HG03439 (cell line): ENCODE measurements at regions not wholly inside any gene's neighbourhood (a gene's known extent, or its start where the extent isn't known, plus 50 kb on each side); places are given as distances from the start of the nearest gene placed in this dataset.

ENCODE experiments used
- ATAC-seq: cut with Tn5 transposase; IDR thresholded peaks from one replicate; pipeline ENCODE4 v1.9.1; 2021; ENCODE audit warnings: mild to moderate bottlenecking, moderate library complexity; ENCODE audit not compliant: unreplicated experiment

DNA sequence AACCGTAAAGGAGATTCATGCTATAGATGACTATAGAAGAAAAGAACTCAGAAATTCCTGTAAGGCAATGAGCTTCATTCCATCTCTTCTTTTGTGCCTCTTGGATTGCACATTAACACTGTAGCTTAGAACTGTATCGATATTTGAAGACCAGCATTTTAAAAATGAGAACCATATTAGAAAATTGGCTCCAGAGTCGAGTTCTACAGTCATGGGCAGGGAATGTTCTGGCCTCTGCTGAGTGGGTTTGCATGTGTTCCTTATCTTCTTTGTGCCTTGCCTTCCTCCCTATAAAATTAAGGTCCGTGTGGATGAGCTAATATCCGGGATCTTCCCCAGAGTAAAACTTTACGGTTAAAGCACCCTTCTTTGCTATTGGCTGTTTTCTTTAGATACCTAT lies 77.4 kb upstream of the PLCL2 start:
- no peak for ATAC-seq

DNA sequence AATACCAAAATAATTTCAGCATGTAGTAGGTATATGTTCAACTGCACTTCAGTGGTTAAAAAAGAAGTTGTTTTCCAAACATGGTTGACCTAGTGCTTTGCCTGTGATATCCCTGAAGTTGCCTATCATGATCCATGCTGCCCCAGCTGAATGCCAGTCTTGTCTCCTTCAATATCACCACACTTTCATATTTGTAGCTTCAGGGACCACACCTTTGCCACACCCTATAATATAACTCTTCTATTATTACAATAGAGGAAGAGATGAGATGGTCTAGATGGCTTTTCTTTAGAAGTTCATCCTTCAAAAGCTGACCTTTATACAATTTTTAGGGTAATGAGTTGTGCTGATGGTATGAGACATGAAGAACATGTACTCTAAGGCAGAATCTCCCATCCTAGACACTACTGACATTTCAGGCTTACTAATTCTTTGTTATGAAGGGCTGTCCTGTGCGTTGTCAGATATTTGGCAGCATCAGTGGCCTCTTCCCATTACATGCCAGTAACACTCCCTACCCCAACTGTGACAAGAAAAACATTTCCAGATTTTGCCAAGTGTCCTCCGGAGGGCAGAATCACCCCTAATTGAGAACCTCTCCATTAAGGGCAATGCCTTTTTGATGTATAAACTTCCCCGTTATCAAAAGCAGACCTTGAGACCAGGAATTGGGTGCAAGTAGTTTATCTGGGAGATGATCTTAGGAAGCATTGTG lies 76.2 kb upstream of the PLCL2 start:
- no peak for ATAC-seq

DNA sequence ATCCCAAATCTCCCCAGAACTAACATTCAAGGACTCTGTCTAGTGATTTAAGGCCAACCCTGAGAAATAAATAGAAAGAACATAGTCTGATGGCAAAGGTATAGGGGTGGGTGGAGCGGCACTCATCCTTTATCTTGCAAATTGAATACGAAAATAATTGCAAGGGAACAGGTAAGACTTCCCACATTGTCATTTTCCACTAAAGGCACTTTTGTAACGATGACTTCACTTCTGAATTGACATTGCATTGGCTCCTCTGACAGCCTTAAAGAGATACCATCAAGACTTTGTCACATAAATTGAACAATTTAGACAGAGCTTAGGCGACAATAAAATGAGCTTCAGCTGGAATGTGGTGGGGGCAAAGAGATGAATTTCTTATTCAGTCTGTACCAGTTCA lies 75.3 kb upstream of the PLCL2 start:
- no peak for ATAC-seq

DNA sequence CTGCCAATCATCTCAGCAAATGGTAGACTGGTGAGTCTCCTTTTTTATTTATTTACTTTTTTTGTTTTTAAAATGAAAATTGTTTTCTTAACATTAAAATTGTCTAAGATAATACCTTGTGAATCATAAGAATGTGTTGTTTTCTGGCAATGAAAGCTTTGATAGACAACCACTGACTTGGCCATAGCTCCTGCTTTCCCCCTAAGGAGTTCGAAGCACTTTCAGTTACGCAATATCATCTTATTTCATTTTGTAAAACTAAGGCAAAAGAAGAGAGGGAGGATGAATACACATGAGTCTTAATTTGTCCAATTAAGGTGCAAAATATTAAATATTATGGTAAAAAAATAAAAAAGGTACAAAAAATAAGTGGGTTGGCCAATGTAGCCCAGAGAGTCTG lies 74.8 kb upstream of the PLCL2 start:
- no peak for ATAC-seq

DNA sequence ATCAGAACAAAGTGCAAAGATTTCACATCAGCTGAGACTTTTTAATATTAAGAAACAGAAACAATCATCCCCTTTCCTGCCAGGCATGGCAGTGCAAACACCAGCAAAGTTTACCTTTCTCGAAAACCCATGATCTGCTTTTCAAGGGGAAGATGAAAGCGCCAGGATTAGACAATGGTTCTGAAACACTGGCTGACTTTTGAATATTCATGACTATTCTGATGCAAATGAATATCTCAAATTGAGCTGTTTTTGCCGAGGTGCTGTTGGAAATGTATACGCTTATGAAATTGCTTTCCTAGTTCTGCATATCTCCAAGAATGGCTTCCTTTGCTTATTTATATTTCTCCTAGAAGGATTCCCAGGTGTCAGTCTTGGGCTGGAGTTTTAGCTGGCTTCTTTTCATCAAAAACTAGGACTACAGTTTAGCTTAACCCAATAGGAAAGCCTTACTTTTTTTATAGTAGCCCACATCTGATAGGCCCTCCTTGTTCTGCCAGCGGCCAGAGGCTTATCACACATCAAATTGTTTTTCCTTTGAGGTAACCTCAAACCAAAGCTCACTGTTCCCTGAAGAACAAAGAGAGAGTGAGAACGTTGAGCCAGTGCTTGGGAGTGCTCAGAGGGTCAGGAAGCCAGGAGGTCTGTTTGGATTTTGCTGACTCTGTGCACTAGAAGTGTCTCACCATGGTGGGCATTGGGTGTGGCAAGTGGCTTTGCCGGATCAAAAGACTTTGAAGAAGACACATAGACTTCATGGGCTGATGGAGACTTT lies 74.0 kb upstream of the PLCL2 start:
- ATAC-seq = no peak

DNA sequence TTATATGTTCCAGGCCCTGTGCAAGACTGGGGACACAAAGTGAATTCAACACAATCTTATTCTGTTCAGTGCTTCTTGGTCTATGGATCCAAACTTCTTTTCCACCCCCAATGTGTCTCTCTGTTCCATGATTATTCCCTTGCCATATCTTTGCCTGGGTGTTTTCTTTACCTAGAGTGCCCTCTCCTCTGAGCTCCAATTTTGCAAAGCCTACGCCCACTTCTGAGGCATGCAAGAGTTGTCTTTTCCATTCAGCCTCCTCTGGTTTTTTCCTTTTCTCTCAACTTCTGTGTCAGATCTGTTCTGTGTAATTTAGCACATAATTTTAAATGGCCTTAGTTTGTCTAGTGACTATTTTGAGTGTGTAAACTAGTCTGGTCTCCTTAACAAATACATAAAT lies 72.8 kb upstream of the PLCL2 start:
- ATAC-seq = no peak

DNA sequence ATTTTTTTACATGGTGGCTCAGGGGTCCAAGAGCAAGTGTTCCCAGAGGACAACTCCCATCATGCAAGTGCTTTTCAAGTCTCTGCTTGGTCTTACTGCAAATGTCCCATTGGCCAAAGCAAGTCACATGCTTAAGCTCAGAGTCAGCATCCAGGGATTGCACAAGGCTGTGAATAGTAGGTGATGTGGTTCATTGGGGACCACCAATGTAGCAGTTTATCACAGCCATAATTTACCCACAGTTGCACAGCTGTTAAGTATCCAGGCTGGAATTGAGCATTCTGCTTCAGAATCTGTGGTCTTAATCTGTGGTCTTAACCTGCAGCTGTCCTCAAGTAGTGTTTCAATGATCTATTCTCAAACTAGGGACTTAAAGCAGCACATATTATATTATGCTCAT lies 71.4 kb upstream of the PLCL2 start:
- no peak for ATAC-seq

DNA sequence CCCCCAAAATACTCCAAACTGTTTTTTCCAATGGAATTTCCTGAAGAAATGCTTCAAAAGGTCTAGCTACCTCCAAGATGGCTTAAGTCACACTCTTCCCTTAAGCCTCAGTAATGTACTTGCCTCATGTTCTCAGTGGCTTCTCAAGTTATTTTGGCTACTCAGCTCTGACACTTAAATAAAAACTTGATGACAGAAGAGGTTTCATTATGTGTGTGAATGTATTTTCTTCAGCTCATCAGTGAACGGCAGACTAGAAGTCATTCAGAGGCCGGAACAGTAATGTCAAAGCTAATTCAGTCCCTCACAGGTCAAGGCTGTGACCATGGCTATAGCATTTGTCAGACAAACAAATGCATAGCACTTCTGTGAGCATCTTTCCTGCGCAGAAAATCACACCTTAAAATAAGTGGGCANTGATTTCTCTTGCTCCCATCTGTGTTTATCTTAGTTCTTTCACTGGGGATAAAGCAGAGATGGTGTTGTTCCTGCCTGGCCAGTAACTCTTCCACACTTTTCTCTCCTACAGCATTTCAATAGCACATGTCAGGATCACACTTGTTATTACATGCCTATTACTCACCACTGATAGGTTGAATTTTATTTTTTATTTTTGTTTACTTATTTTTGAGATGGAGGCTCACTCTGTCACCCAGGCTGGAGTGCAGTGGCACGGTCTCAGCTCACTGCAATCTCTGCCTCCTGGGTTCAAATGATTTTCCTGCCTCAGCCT lies 68.5 kb upstream of the PLCL2 start:
- peak; percentile 96 for ATAC-seq

DNA sequence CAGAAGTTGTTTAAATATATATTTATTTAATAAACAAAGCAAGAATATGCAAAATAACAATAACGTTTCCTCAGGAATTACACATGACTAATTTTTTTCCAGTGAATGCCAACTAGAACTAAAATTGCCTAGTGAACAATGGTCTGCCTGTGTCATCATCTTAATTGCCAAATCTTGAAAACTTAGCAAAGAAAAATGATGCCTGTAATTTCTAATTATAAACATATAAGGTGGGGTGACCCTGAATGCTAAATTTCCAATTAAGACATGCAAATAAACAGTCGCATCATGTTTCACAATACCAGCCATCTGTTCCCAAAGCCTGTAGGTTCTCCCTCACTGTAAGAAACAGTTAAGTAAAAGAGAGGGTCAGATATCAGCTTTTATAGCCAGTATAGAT lies 67.6 kb upstream of the PLCL2 start:
- no peak for ATAC-seq

DNA sequence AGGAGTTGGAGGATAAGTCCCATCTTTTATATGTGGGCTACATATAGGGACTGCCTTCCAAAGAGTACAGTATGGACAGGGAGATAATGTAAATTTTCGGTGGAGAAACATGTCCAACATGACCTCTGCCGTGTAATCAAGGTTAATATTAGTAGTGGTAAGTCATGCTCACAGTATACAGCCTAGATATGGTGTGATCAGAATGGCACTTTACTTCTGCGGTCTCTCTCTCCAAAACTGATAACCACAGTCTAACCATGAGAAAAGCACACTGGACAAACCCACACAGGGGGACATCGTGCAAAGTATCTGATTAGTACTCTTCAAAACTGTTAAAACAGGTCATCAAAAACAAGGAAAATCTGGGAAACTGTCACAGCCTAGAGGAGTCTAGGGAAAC lies 66.6 kb upstream of the PLCL2 start:
- ATAC-seq = no peak

DNA sequence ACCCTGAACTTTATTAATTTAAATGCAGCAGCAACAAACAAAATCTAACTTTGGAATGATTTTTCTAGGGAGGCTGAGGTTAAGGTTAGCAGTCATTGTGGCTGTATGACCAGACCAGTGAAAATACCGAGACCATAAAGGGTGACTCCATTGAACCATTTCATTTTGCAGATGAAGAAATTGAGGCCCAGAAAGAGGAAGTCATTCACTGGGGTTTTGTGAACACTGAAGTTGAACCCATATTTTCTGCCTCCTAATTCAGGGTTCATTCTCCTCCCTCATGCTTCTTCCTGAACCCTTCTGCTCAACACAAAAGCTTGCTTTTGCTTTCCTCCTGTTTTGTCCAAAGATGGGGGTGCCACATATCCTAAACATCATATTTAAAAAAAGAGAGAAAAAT lies 65.8 kb upstream of the PLCL2 start:
- ATAC-seq = no peak

DNA sequence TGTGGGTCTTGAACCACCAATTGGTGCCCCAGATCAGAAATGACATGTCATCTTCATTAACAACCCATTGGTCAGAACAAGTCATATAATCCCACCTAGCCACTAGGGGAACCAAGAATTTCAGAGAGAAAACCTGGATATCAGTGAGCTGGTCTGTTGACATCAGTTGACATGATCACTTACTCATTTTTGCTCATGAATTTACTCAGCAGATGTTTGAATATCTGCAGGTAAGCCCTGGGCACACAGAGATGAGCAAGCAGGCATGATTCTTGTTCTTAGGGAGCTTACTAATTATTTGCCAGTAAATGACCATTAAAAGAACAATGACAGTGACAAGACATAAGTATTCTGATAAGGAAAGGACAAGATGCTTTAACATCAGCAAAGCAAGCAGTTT lies 64.3 kb upstream of the PLCL2 start:
- ATAC-seq = no peak

DNA sequence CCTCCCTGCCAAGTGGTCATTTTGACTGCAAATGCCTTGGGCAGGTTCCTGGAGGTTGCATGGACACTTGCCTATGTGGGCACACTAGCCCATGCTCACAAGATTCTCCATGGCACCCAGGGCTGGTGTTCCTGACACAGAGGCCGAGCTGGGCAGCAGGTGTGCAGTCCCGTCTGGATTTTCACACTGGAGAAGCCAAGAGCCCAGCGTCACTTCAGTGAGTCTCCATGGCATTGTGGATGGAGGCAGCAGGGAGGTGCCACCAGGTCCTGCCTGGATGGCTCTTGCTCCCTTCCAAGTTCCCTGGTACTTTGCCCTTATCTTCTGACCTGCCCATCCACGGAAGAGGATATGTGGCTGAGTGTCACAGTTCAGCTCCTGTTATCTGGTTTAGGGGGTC lies 63.7 kb upstream of the PLCL2 start:
- ATAC-seq = no peak

DNA sequence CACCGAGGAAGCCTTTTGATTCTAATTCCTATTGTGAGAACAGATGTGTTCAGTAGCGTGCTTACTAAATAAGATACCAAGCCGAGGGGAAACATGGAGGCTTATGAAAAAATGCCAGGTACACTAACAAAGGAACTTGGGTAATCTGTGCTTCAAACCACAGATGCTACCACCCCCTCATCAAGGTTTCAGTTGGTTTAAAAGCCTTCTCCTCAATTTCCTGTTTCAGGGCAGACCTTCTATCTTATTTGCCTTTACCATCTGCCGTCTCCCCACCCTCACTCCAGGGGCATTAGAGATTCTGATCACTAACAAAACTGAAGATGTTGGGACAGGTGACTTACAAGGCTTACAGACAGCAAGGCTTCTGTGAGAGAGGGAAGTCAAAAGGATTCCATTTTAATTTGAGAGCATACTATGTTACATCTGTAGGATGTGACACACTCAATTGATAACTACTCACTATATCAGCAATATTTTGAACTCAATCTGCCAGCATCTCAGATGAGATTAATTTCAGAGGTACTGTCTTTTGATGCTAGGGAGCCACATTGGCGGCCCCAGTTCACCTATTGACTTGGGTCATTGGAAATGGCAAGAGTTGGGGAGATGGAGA lies 60.6 kb upstream of the PLCL2 start:
- ATAC-seq = peak; percentile 65

DNA sequence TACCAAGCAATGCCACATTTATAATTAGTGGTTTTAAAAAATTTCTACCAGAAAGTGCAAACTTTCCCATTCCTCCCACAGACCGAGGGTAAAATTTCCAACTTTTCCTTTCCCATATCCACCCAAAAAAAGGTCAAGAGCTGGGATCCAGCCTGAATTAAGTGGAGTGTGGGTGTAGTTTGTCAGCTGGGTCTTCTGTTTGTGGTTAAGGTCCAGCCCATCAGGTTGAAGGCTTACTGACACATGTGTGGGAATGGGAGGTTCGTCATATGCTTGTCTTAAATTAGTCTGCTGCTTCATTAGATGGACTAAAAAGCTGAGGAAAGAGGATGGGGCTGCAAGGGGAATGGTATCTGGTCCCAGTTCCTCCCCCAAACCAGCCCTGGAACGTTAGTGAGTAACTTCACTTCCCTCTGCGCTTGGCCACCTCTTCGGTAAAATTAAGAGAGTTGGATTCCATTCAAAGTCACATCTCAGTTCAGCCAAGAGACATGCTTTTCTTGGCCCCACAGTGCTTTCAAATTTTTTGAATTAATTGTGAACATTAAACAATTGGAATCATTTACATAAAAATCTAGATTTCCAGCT lies 59.0 kb upstream of the PLCL2 start:
- ATAC-seq = no peak

DNA sequence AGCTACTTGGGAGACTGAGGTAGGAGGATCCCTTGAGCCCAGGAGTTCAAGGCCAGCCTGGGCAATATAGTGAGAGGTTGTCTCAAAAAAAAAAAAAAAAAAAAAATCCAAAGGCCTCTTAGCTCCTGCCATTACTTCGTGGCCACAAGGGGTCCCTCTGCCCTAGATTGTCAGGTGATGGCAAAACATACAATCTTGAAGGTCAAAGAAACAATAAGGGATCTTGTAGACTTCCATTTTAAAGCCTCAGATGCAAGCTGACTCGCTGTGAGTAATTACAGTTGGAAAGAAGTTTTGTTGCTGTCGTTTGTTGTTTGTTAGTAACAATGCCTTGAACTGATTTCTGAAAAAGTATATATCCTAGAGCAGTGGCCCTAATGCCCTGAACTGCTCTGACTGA lies 55.9 kb upstream of the PLCL2 start:
- peak; percentile 55 for ATAC-seq

DNA sequence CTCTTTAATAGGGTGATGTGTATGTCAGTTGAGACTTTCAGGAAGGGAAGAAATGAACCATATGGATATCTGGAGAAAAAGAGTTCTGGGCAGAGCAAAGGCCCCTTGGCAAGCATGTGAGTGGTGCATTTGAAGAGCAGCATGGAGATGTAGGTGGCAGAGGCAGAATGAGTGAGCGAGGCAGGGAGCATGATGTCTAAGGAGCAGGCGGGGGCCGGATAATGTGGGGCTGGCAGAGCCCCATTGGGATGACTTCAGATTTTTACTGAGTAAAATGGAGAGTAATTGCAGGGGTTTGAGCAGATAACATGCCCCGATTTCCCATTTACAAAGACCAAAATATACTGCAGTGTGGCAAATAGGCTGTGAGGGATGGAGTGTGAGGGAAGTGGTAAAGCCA lies 52.9 kb upstream of the PLCL2 start:
- ATAC-seq = no peak

DNA sequence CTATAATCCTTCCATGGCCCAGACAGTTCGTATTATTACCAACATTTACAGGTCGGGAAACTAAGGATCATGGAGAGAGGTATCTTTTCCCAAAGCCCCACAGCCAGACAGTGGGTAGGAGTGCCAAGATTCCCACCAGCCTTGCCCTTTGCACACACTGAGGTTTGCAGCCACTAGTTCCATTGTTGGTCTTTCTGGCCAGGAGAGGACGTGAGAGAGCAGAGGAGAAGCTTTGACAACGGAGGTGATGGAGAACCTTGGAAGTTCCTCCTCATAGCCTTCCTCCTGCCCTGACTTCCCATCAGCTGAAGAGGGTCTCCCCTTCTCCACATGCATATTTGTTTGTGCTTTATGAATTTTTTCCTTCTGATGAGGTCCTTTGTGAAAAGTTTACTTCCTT lies 50.5 kb upstream of the PLCL2 start:
- no peak for ATAC-seq

DNA sequence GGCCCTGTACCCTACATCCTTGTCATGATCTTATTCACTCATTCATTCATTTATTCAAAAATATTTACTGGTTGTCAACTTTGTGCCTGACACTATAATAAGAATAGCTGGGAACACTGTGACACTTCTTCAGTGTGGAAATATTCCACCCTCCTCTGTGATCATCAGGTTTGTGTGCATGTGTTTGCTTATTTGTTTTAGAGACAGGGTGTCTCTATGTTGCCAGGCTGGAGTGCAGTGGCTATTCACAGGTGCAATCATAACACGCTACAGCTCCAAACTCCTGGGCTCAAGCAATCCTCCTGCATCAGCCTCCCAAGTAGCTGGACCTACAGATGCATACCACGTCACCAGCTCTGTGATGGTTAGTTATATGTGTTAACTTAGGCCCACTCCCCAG lies 50.0 kb upstream of the PLCL2 start:
- no peak for ATAC-seq
